M059J (cell line): ENCODE measurements at regions not wholly inside any gene's neighbourhood (a gene's known extent, or its start where the extent isn't known, plus 50 kb on each side); places are given as distances from the start of the nearest gene placed in this dataset.
A peak's percentile ranks its signal among the peaks of the same experiment; 100 is the strongest.
"Not testable (repeated sequence)": the region's sequence is repeated elsewhere in the genome, so short reads cannot be mapped to it uniquely, and the experiment has no call there.

Experiments
- DNase-seq: peaks from one replicate; pipeline ENCODE4 v3.0.0-alpha.2; 2012; ENCODE audit warnings: low read depth

DNA sequence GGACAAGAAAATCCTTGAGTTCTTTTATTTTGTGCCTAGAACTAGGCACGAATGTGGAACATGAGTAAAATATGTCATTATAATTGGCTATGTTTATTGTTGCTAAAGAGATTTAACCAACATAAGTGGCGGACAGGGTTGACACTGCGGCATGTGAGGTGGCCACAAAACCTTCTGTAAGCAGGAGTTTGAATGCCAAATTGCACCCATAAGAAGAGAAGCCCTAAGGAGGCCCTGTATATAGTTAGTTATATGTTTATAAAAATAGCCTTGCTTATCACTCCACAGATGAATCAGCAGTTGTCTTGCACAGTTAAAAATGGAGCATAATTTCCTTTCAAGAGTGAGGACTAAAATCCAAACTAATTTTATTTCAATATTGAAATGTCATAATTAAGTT is 336.1 kb downstream of the GBA3 start:
- DNase-seq: no peak

DNA sequence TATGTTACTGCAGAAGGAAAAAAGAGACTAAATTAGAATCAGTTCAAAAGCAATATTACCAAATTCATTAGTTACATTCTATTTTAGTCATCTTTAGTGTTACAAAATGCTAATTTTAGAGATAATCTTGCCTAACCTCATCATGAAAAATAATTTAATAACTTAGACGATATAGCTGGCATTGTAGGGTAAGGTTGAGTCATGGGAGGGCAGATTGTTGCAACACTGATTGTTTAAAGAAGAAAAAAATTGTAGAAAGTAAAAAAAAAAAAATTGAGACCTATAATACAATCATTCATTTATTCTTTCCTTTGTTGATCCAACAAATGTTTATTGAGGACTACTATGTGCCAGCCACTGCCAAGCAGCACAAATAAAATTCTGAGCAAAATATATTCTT is 330.9 kb downstream of the GBA3 start:
- DNase-seq: no peak

DNA sequence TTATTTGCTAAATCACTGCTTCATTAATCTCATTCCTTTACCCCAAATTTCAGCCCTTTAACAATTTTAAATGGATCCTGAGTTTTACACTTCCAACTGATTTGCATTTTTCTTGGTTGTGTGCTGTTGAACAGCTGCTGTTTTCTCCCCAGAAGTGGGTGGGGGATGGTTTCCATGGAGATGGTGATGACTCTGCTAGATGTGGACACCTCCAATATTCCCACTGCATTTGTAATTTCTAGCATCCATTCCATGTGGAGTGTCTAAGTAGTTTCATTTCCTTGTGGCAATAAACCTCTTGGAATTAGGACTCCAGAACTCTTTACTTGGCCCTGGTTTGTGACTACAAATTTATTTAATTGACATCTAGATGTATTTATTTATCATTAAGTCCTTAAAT is 330.4 kb downstream of the GBA3 start:
- DNase-seq: peak; percentile 27

DNA sequence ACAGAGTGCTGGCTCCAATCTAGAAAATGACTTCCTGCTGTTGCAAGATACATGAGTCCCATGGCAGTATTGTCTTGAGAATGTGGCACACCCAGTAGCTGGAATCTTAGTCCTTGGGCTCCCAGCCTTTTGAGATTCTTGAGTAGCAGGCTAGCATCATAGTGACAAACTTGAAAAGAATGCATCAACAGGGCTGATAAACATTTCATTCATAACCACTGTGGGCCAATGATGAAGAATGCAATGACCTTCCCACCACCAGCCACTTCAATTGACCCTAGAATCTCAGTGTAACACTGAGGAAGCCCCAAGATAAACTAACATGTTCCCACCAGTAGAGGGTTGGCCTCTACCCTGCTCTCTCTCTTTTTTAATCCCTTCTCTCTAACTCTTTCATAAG is 329.3 kb downstream of the GBA3 start:
- DNase-seq: peak; percentile 92

DNA sequence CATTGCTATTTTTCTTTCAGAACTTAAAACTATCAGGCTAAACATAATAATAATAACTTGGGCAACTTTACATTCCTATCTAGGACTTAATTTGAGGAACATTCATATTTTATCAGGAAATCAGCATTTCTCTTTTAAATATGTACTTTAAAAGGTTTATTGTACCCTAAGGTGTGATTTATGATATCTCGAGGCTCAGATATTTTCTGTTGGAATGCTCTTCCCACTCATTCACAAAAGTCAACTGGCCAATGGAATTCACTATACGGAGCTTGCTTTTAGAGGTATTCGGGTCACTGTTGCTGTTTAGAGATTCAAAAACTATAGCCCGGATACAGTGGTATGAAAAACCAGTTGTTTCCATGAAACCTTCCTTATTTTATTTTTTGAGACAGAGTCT is 328.3 kb downstream of the GBA3 start:
- no peak for DNase-seq

DNA sequence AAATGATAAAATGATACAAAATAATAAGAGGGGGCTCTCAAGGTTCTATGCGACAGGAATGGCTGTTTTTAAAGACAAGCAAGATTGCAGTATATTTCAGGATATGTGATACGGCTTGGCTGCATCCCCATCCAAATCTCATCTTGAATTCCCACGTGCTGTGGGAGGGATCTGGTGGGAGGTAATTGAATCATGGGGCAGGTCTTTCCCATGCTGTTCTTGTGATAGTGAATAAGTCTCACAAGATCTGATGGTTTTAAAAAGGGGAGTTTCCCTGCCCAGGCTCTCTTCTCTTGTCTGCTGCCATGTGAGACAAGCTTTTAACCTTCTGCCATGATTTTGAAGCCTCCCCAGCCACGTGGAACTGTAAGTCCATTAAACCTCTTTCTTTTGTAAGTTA is 327.7 kb downstream of the GBA3 start:
- not testable (repeated sequence) for DNase-seq

DNA sequence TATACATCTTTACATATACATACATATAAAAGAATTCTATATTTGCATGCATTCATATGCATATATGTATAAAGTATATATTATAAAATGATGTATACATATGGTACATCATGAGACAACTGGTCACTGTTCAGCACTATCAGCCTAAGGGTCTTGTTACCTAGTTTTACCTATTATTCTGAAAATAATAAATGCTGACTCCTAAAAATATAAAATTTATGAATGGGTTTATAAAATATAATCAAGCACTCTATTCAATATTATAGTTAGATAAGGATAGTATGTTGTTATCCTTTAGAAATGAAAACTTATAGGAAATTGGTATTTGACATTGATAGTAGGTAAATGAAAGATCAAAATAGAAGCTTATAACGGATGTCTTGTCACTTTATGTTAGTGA is 324.2 kb downstream of the GBA3 start:
- DNase-seq: no peak

DNA sequence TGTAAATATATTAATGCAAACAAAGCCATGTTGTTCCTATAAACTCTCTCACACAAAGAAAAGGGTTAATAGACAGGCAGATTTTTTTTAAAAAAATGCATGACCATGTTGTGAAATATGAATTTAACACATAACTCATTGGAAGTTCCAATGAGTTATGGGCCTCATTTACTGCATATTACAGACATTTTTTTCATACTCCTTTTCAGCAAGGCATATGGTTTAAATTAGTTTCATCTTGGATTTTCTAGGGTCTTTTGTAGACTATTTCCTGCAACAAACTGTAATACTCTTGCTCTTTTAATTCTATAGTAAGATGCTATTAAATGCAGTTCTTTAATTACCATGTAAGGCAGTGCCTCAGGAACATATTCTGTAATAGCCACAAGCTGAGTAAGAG is 323.1 kb downstream of the GBA3 start:
- DNase-seq: no peak

DNA sequence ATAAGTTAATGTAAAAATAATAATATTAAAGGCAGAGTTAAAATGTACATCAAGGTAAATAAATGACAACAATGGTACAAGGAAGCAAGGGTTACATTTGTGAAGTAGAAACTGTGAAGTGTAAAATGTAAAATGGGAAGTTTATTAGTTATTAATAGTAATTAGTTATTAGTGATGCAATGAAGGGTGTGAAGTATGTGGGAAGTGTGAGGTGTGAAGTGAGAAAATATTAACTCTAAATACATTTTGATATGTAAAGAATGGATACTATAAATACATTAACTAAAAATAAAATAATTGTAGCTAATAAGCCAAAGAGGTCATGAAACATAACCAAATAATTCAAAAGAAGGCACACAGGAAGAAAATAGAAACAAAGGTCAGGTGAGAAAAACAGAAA is 316.4 kb downstream of the GBA3 start:
- no peak for DNase-seq

DNA sequence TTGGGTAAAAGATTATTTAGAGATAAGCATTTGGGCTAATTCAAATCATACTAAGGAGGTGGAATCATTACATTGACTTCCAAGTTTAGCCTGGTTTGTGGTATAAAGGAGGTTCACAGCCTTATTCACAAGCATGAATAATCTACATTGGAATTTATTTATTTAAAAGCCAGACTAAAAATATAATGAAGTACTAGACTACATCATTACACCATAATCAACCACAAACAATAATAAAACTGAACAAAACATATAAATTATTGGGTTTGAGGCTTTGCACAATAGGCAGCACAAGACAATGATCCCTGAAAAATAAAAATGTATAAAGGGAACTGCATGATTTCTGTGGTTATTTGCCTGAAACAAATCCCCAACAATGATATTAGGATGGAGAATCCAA is 314.0 kb downstream of the GBA3 start:
- DNase-seq: peak; percentile 68

DNA sequence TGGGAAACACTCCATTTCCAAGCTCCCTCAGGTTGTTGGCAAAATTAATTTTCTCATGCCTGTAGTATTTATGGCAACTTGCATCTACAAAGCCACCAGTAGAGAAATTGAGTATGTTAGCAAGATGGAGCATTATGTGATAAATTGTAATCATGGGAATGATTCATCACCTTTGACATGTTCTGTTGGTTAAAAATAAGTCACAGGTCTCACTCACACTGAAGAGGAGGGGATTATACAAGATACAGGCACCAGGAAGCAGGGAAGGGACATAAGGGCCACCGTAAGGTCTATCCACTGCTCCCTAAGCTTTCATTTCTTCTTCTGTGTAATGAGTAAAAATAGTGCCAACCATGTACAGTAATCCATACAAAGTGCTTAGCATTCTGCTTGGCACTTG is 313.0 kb downstream of the GBA3 start:
- no peak for DNase-seq

DNA sequence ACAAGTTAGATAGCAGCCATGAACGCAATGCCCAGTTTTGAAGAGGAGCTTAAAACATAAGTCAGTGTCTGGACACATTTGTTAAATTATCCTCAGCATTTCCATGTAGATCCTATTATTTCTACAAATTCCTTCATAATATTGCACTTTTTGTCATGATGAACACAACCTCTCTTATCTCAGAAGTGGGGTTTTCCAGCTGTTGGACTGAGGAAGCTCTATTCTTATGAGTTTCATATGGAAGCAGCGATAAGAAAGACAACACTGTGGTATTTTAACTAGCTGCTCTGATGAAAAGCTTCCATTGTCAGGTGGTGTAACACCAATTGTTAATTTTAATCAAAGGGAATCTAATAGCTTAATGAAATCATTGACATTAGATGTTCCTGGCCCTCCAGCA is 308.7 kb downstream of the GBA3 start:
- no peak for DNase-seq

DNA sequence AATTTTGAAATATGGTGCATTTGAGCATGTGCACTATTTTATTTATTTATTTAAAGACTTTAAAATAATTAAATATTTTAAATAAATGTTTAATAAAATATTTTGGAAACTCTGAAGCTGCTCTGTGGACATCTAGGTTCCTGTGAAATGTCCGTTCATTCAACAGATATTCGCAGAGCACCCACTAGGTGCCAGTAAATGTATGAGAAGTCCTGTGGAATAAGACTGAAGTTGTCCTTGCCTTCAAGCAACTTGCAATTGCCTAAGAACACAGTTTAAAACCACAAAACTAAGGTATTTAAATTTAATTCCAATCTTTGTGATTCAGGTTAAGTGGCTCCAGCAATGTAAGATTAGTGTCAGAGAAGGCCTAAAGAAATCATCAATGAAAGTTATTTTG is 306.7 kb downstream of the GBA3 start:
- no peak for DNase-seq

DNA sequence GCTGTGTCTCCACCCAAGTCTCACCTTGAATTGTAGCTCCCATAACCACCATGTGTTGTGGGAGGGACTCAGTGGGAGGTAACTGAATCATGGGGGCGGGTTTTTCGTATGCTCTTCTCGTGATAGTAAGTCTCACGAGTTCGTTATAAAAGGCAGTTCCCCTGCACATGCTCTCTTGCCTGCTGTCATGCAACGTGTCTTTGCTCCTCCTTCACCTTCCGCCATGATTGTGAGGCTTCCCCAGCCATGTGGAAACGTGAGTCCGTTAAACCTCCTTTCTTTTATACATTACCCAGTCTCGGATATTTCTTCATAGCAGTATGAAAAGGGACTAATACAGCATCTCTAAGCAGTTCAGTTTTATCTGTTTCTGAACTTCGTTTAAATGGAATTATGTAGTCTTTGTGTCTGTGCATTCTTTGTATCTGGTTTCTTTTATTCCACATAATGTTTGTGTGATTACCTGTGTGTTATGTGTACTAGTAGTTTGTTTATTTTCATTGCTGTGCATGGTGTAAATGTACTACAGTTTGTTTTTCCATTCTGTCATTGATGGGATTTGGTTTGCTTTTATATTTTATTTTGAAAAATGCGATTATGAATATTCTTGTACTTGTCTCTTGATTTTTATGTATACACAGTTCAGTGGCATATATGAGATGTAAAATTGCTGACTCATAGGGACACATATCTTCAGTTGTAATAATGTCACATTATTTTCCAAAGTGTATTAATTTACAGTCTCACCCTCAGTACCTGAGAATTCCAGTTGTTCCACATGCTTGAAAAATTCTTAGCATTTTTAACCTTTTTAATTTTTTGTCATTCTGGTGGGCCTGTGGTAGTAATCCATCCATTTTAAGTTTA is 304.9 kb downstream of the GBA3 start:
- DNase-seq: no peak

DNA sequence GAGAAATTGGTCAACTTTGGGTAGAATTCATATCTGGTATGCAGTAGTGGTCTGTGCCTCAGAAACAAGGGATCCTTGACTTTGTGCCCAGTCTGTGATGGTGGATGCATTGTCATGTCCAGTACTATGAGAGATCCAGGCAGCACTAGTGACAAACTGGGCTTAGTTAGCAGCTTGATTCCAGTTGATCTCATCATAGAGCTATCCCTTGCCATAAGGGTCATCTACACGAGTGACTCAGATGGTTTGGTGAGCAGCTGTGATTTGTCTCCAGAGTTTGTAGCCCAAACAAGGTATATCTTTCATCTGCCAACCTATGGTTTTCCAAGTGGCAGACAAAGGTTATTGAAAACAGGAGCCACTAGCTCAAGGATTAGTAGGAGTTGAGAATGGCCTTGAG is 298.8 kb downstream of the GBA3 start:
- no peak for DNase-seq

DNA sequence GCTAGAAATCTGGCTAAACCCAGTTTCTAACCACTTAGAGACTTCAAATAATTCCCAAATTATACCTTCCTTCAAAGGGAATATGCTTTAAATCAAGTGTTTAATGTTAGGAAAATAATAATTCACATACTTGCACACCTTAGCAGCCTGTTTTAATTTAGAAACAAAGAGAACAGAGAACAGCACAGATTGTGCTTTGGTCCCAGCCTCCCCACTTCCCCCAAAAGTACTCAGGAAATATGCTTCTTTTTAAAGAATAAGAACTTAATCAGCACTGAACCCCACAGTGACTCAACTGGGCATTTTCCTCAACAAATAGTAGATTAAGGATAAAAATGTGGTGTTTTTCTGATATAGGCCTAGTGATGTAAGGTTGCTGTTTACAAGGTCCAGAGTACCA is 295.8 kb downstream of the GBA3 start:
- DNase-seq: no peak

DNA sequence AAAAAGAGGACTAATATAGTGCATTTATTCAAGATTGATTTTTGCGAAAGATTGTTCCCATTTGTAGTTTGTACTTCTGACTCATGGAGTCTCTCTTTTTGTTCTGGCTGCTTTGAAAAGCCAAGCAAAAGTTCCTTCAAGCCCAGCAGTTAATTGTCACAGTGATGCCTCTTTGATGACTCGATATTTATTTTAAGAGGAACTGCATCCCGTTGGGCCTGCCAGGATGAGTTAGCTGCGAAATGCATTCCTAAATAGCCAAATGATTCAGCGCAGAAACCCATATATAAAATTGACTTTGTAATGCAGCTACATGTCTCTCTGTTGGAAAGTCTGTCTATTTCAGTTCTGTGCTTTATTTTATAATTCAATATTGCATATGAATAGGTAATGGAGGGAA is 295.1 kb downstream of the GBA3 start:
- peak; percentile 77 for DNase-seq

DNA sequence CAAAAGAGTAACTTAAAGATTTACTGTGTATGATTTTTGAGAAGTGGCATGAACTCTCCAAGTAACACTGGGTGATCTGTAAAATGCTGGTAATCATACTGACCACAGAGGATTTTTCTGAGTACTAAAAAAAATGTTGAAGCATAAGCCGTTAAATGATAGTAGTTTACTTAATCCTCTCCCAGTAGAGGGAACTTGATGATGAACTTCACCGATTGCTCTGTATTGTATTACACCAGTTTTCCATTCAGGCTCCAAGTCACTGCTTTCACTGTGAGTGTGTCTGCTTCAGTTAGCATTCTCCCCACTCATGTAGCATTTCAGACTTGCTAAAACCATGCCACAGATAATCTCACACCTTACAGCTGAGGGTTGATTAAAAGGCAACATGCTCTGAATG is 294.1 kb downstream of the GBA3 start:
- DNase-seq: no peak

DNA sequence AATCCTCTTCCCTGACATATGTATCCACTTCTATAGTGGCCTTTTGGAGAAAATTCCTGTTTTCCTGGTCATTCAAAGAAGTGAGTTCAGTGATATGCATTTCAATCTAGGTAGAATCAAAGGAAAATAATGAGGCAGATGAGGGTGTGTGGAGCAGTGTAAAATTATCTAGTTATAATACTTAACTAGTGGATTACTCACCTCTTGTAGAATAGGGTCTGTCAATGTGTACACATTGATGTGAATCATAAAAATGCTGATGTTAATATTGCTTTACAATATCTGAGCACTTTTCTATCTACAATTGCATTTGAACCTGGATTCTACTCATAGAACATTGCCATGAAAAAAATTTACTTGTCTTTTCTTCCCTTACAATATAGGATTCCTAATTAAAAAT is 293.5 kb downstream of the GBA3 start:
- DNase-seq: no peak

DNA sequence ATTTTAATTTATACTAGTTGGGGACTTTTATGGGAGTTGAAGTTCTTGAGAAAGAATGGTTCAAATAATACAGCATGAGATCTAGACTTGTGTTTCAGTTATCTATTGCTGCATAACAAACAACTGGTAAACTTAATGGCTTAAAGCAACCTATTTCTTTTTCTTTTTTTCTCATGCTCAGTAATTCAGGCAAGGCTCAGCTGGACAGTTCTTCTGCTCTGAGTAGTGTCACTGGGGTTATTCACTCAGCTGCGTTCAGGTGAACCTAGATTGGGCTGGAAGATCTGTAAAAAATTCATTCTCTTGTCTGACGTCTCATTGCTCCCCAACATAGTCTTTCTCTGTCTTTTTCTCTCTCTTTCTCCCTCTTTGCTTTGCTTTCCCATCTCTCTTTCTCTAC is 291.7 kb downstream of the GBA3 start:
- DNase-seq: no peak

DNA sequence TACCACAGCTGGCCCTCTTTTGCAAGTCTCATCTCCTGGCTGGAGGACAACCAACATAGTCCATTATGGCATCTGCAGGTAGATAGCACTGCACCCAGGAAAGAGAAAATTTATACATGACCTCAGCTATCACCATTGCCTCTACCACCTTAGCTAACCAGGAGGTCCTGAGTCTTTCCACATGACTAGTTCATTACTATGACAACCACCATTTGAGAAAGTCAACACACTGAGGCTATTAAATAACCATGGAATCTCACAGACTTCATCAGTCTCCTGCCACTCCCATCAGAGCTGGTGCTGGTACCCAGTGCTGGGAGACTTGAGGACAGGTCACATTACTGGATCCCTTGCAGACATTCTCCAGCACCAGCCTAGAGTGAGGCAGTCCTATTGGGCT is 285.9 kb downstream of the GBA3 start:
- DNase-seq: no peak

DNA sequence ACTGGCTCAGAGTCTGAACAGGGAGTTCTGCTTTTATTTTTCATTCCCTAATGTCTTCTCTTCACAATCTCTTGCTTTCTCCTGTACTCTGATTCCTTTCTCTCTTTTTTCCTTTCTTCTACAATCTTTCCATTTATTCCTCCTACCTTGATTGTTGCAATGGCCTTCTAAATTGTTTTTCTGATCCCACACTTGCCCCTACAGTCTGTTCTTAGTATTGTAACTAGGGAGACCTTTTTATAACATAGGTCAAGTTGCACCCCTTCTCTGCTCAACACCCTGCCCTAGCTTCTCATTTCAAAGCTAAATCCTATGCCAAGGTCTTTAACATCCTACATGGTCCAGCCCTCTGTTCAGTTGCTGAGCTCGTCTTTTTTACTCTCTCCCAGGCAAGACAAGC is 277.9 kb downstream of the GBA3 start:
- DNase-seq: no peak

DNA sequence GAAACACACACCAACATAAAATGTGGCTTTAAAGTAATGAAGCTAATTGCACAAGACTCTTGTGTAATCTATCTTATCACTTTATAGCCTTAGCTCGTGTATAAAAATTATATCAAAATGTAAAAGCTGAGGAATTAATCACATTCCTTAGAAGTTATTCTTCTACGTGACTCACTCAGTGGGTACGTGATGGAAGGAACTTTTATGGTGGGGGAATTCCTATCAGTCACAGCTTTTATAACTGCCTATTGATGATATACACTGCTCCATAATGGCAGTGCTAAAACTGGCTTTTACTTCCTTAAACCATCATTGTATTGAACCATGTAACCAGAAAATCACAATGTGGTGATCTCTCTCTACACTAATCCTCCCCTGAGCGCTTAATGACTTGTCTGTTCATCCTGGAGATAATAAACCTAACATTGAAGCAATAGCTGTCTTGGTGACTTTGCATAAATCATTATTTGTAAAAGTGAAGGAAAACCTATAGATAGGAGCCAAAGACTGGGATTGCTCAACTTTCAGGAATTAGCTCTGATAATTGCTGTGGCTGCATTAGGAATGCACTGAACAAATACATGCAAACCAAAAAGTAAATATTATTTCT is 276.7 kb downstream of the GBA3 start:
- peak; percentile 64 for DNase-seq

DNA sequence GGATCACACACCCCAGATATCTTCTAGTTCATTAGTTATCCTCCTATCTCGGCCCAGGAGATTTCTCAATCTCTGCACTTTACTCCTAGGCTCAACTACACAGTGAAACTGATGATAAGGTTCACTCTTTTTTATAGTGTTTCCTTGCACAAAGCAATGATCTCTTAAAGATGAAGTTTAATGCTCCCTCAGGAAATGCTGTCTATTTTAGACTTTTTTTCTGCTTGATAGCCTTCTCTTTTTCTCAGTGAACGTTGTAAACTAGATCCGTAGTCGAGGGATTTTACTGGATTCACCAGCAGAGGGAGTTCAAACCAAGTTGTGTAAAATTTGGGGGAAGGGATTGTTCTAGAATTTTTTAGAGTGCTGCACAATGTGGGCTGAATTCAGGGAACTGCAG is 269.6 kb downstream of the GBA3 start:
- peak; percentile 48 for DNase-seq
